Esophagus muscularis mucosa (tissue), 4 donors: ENCODE measurements at regions not wholly inside any gene's neighbourhood (a gene's known extent, or its start where the extent isn't known, plus 50 kb on each side); places are given as distances from the start of the nearest gene placed in this dataset.

Source experiments
- CTCF ChIP-seq, 3 experiments: fragments of 200-600 bp in 2 of 3; fragments of 450-650 bp in 1 of 3; sonication (generic) in 2 of 3; IDR thresholded peaks; one replicate each; pipeline ENCODE4 v1.5.1; 2017 to 2019; ENCODE audit warnings: antibody characterized with exemption in 3 of 3, mild to moderate bottlenecking in 2 of 3, moderate library complexity in 1 of 3
- EP300 ChIP-seq: sonication (generic); formaldehyde crosslinking; IDR thresholded peaks from one replicate; pipeline ENCODE4 v1.6.1; 2017; ENCODE audit warnings: antibody characterized with exemption
- POLR2A ChIP-seq: fragments of 450-650 bp; IDR thresholded peaks from one replicate; pipeline ENCODE4 v1.6.1; 2017; ENCODE audit warnings: antibody characterized with exemption, moderate library complexity, mild to moderate bottlenecking, low read depth
- POLR2AphosphoS5 ChIP-seq, 2 donors: sonication (generic); formaldehyde crosslinking; IDR thresholded peaks; one replicate each; pipeline ENCODE4 v1.6.1; 2017; ENCODE audit warnings: antibody characterized with exemption in 2 of 2

GRCh38 chr18:22347606-22348511 is 69.9 kb downstream of the CTAGE1 start:
- TF ChIP-seq CTCF (IDR thresholded peaks at IDR 0.05) (no peak), POLR2AphosphoS5 (IDR thresholded peaks at IDR 0.05) (no peak), EP300 (no peak), POLR2A (no peak)
